H9 (cell line): ENCODE measurements at regions not wholly inside any gene's neighbourhood (a gene's known extent, or its start where the extent isn't known, plus 50 kb on each side); places are given as distances from the start of the nearest gene placed in this dataset.

ENCODE experiments used
- DNase-seq: peaks from one replicate; pipeline ENCODE4 v3.0.0-alpha.2; 2017
- H2AFZ ChIP-seq: one replicate; pipeline ENCODE4 v1.6.1; 2013; ENCODE audit warnings: mild to moderate bottlenecking, low read length, control low read depth, moderate library complexity
- H2AK5ac ChIP-seq: 2 replicates; pipeline ENCODE4 v1.6.1; 2013; ENCODE audit warnings: low read length, control low read depth, mixed read lengths; ENCODE audit not compliant: insufficient read length
- H2BK120ac ChIP-seq: one replicate; pipeline ENCODE4 v1.6.1; 2013; ENCODE audit warnings: low read depth, mild to moderate bottlenecking, low read length, control low read depth, inconsistent platforms; ENCODE audit not compliant: poor library complexity, severe bottlenecking
- H2BK12ac ChIP-seq: 2 replicates; pipeline ENCODE4 v1.6.1; 2013; ENCODE audit warnings: low read length, control low read depth, mixed read lengths, low read depth; ENCODE audit not compliant: insufficient read length
- H2BK15ac ChIP-seq: 2 replicates; pipeline ENCODE4 v1.6.1; 2013; ENCODE audit warnings: low read depth, low read length, control low read depth
- H2BK20ac ChIP-seq: one replicate; pipeline ENCODE4 v1.6.1; 2013; ENCODE audit warnings: low read depth, mild to moderate bottlenecking, low read length, control low read depth, inconsistent platforms; ENCODE audit not compliant: poor library complexity, severe bottlenecking
- H2BK5ac ChIP-seq: 2 replicates; pipeline ENCODE4 v1.6.1; 2013; ENCODE audit warnings: low read length, control low read depth, mixed read lengths; ENCODE audit not compliant: insufficient read length
- H3K14ac ChIP-seq: 2 replicates; pipeline ENCODE4 v1.6.1; 2013; ENCODE audit warnings: low read length, control low read depth; ENCODE audit not compliant: insufficient read depth
- H3K18ac ChIP-seq: 2 replicates; pipeline ENCODE4 v1.6.1; 2013; ENCODE audit warnings: low read depth, mild to moderate bottlenecking, mixed read lengths, low read length, control low read depth; ENCODE audit not compliant: insufficient read length
- H3K23ac ChIP-seq: 2 replicates; pipeline ENCODE4 v1.6.1; 2013; ENCODE audit warnings: low read length, control low read depth, mixed read lengths, low read depth; ENCODE audit not compliant: insufficient read length
- H3K23me2 ChIP-seq: 2 replicates; pipeline ENCODE4 v1.6.1; 2013; ENCODE audit warnings: low read depth, mild to moderate bottlenecking, mixed read lengths, low read length, control low read depth; ENCODE audit not compliant: insufficient read length, poor library complexity, severe bottlenecking
- H3K27ac ChIP-seq: 2 replicates; pipeline ENCODE4 v1.5.1; 2013; ENCODE audit warnings: low read length, control low read depth, mixed read lengths, low read depth; ENCODE audit not compliant: insufficient read length
- H3K27me3 ChIP-seq: 2 replicates; pipeline ENCODE4 v1.6.1; 2013; ENCODE audit warnings: low read length, control low read depth, inconsistent platforms; ENCODE audit not compliant: insufficient read depth
- H3K4ac ChIP-seq: 2 replicates; pipeline ENCODE4 v1.6.1; 2013; ENCODE audit warnings: low read depth, mild to moderate bottlenecking, control low read depth, inconsistent platforms, low read length, moderate library complexity
- H3K4me1 ChIP-seq: 2 replicates; pipeline ENCODE4 v1.6.1; 2013; ENCODE audit warnings: low read length, control low read depth, inconsistent platforms; ENCODE audit not compliant: insufficient read depth
- H3K4me2 ChIP-seq: 2 replicates; pipeline ENCODE4 v1.6.1; 2013; ENCODE audit warnings: low read length, control low read depth, mixed read lengths; ENCODE audit not compliant: insufficient read length, insufficient read depth
- H3K56ac ChIP-seq: 2 replicates; pipeline ENCODE4 v1.6.1; 2013; ENCODE audit warnings: low read depth, mild to moderate bottlenecking, mixed read lengths, low read length, control low read depth; ENCODE audit not compliant: insufficient read length
- H3K79me1 ChIP-seq: 2 replicates; pipeline ENCODE4 v1.6.1; 2013; ENCODE audit warnings: low read depth, mild to moderate bottlenecking, moderate library complexity, low read length, control low read depth, inconsistent platforms; ENCODE audit not compliant: insufficient read depth, poor library complexity, severe bottlenecking
- H3K79me2 ChIP-seq: 2 replicates; pipeline ENCODE4 v1.6.1; 2013; ENCODE audit warnings: low read length, control low read depth, inconsistent platforms; ENCODE audit not compliant: insufficient read depth
- H3K9ac ChIP-seq: 2 replicates; pipeline ENCODE4 v1.6.1; 2013; ENCODE audit warnings: low read length, control low read depth, mixed read lengths; ENCODE audit not compliant: insufficient read length; ENCODE audit errors: extremely low read depth
- H3K9me3 ChIP-seq: one replicate; pipeline ENCODE4 v1.6.1; 2013; ENCODE audit warnings: low read depth, low read length, inconsistent platforms; ENCODE audit not compliant: control insufficient read depth
- H3T11ph ChIP-seq: one replicate; pipeline ENCODE4 v1.6.1; 2013; ENCODE audit warnings: mild to moderate bottlenecking, low read length, control low read depth, inconsistent platforms
- H4K20me1 ChIP-seq: one replicate; pipeline ENCODE4 v1.6.1; 2013; ENCODE audit not compliant: control insufficient read depth, insufficient read length, insufficient read depth
- H4K5ac ChIP-seq: 2 replicates; pipeline ENCODE4 v1.6.1; 2013; ENCODE audit warnings: low read depth, mild to moderate bottlenecking, mixed read lengths, low read length, control low read depth; ENCODE audit not compliant: insufficient read length
- H4K8ac ChIP-seq: replicated peaks from 2 replicates; pipeline ENCODE4 v1.6.1; 2013; ENCODE audit warnings: low read length, control low read depth, mixed read lengths, low read depth; ENCODE audit not compliant: insufficient read length
- H4K91ac ChIP-seq: 2 replicates; pipeline ENCODE4 v1.6.1; 2013; ENCODE audit warnings: low read depth, mild to moderate bottlenecking, moderate library complexity, mixed read lengths, low read length, control low read depth; ENCODE audit not compliant: insufficient read length
- H3K27ac Mint-ChIP-seq, 3 experiments: 2 replicates in 2 of 3; 3 replicates in 1 of 3; pipeline ENCODE4 v1.8.0; 2020 to 2021; ENCODE audit warnings: mixed read lengths in 3 of 3, mild to moderate bottlenecking in 1 of 3, moderate library complexity in 1 of 3
- H3K27me3 Mint-ChIP-seq: 2 replicates; pipeline ENCODE4 v1.8.0; 2021; ENCODE audit warnings: low read depth, mild to moderate bottlenecking, moderate library complexity, mixed read lengths
- H3K36me3 Mint-ChIP-seq, 3 experiments: 2 replicates in 2 of 3; 3 replicates in 1 of 3; pipeline ENCODE4 v1.8.0; 2020 to 2021; ENCODE audit warnings: low read depth in 3 of 3, mixed read lengths in 3 of 3; ENCODE audit not compliant: insufficient read depth in 1 of 3
- H3K4me1 Mint-ChIP-seq, 2 experiments: 2 replicates each; pipeline ENCODE4 v1.8.0; 2020; ENCODE audit warnings: mixed read lengths in 2 of 2
- H3K4me3 Mint-ChIP-seq, 2 experiments: 2 replicates in 1 of 2; 3 replicates in 1 of 2; pipeline ENCODE4 v1.8.0; 2020 to 2021; ENCODE audit warnings: mild to moderate bottlenecking in 2 of 2, mixed read lengths in 2 of 2, moderate library complexity in 1 of 2
- H3K9me3 Mint-ChIP-seq, 2 experiments: 2 replicates in 1 of 2; 3 replicates in 1 of 2; pipeline ENCODE4 v1.8.0; 2020; ENCODE audit warnings: mild to moderate bottlenecking in 2 of 2, mixed read lengths in 2 of 2, moderate library complexity in 1 of 2
- CTCF ChIP-seq: fragments of 200-600 bp; sonication (generic); conservative IDR thresholded peaks from 3 replicates; pipeline ENCODE4 v1.8.0; 2021; ENCODE audit warnings: antibody characterized with exemption, mild to moderate bottlenecking

- DNase-seq = no peak
- TF ChIP-seq CTCF = no peak
These were observed 389.9 kb downstream of the GRIN2B start for GRCh38 chr12:13591488-13591887.

More at GRCh38 chr12:13591488-13591887, 389.9 kb downstream of the GRIN2B start:
- H3K4me1 ChIP-seq = peaks cover 13% of the 10 kb centered on the region; the same call in 1 of the 2 replicates
- no peak overlapping the region for H4K5ac ChIP-seq
- no peak overlapping the region for H2BK5ac ChIP-seq
- peaks cover 42 to 45% of the 10 kb centered on the region in 2 experiments for H3K4me1 Mint-ChIP-seq
- H3K9me3 ChIP-seq = no peaks in the 10 kb centered on the region
- H3K14ac ChIP-seq = no peak overlapping the region
- peaks cover 5 to 15% (median 13%) of the 10 kb centered on the region in 3 experiments; a peak in 6 of 7 replicates for H3K36me3 Mint-ChIP-seq
- H3K18ac ChIP-seq = no peak overlapping the region
- H3K4me3 Mint-ChIP-seq = no peak overlapping the region
- no peaks in the 10 kb centered on the region for H3K23me2 ChIP-seq
- no peak overlapping the region for H4K91ac ChIP-seq
- H3K4ac ChIP-seq = no peak overlapping the region
- H3K23ac ChIP-seq = no peak overlapping the region
- no peaks in the 10 kb centered on the region for H3K27me3 Mint-ChIP-seq
- no peak overlapping the region for H3K27ac Mint-ChIP-seq
- no peaks in the 10 kb centered on the region for H3K79me1 ChIP-seq
- H2BK120ac ChIP-seq = no peak overlapping the region
- no peaks in the 10 kb centered on the region for H3K79me2 ChIP-seq
- H4K20me1 ChIP-seq = no peaks in the 10 kb centered on the region
- H2BK20ac ChIP-seq = no peak overlapping the region
- H4K8ac ChIP-seq = no peak overlapping the region
- H2AFZ ChIP-seq = no peak overlapping the region
- H3K27me3 ChIP-seq = no peaks in the 10 kb centered on the region
- H3T11ph ChIP-seq = no peak overlapping the region
- H3K9ac ChIP-seq = no peak overlapping the region
- peaks cover 18 to 19% of the 10 kb centered on the region in 2 experiments for H3K9me3 Mint-ChIP-seq
- H2BK12ac ChIP-seq = no peak overlapping the region
- no peak overlapping the region for H3K4me2 ChIP-seq
- H2AK5ac ChIP-seq = no peak overlapping the region
- H3K27ac ChIP-seq = no peak overlapping the region
- H2BK15ac ChIP-seq = no peak overlapping the region
- H3K56ac ChIP-seq = no peak overlapping the region
